ENCODE measurements at regions not wholly inside any gene's neighbourhood (a gene's known extent, or its start where the extent isn't known, plus 50 kb on each side); places are given as distances from the start of the nearest gene placed in this dataset.

DNA sequence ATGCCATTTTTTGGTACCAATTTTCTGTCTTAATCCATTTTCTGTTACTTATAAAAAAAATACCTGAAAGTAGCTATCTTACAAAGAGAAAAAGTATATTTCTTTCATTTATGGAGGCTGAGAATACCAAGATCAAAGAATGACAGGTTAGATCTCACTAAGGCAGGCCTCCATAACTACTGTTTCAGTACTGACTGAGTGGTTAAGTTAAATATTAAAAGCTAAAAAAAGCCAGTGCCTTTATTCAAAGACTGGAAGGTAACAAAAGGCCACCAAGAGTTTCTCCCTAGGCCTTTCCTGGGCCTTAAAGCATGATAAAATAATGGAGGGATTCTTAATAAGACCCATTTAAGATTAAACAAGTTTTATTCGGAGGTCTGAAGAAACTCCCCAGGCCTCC is 687.7 kb upstream of the ADGRL4 start:
- H2BK15ac ChIP-seq (ENCODE audit: low read length): no peak overlapping the region
- WGBS, 2 experiments (ENCODE audit: extremely low coverage in 1 of 2, insufficient coverage in 1 of 2, insufficient read length in 1 of 2, insufficient replicate concordance in 2 of 2, low coverage in 1 of 2, low lambda C conversion rate in 2 of 2, missing lambda C conversion rate in 1 of 2): 100% methylated on average over 1 of the region's 1 CpG; no CpG with 5 or more reads in 1 of the 2 experiments
- TF ChIP-seq NRF1 (IDR thresholded peaks at IDR 0.05; ENCODE audit: low read depth, low read length) (no peak), RBBP5 (IDR thresholded peaks at IDR 0.05; ENCODE audit: borderline replicate concordance, low read depth, low read length) (no peak)

More for the DNA sequence above, 687.7 kb upstream of the ADGRL4 start:
- H3K9me3 ChIP-seq (ENCODE audit: insufficient read depth in 2 of 2, low read depth in 1 of 2, low read length in 1 of 2): no peaks in the 10 kb centered on the region
- H4K91ac ChIP-seq (replicated peaks; ENCODE audit: insufficient read length, low read length): no peak overlapping the region
- H4K5ac ChIP-seq (ENCODE audit: insufficient read length, low read depth, low read length): no peak overlapping the region
- H3K36me3 ChIP-seq (ENCODE audit: control insufficient read depth in 2 of 4, insufficient read depth in 4 of 4, low read length in 3 of 4): no peaks in the 10 kb centered on the region
- H2BK120ac ChIP-seq (replicated peaks; ENCODE audit: low read depth, low read length): no peak overlapping the region
- no peaks in the 10 kb centered on the region for H3K79me1 ChIP-seq (ENCODE audit: low read depth, low read length)
- POLR2A ChIA-PET (ENCODE audit: partially characterized antibody): no interaction called here
- no peaks in the 10 kb centered on the region for H3K27me3 ChIP-seq (replicated peaks in 1 of 4; ENCODE audit: control insufficient read depth in 3 of 4, extremely low read depth in 1 of 4, insufficient read depth in 3 of 4, low read length in 3 of 4)
- no peak overlapping the region for H2AFZ ChIP-seq (ENCODE audit: low read length)
- H2AK5ac ChIP-seq (ENCODE audit: low read depth, low read length): no peak overlapping the region
- no peaks in the 10 kb centered on the region for H3K79me2 ChIP-seq (ENCODE audit: control insufficient read depth in 1 of 2, insufficient read depth in 2 of 2, low read length in 2 of 2)
- FAIRE-seq (no peak), DNase-seq (ENCODE audit: low read depth in 1 of 2, low spot score in 2 of 2) (no peak)
- no peak overlapping the region for H3K4me3 ChIP-seq (ENCODE audit: extremely low read depth in 1 of 4, insufficient read depth in 2 of 4, low read depth in 3 of 4, low read length in 4 of 4)
- H3K9ac ChIP-seq (replicated peaks in 1 of 4; ENCODE audit: extremely low read depth in 1 of 4, low read depth in 3 of 4, low read length in 3 of 4): no peak overlapping the region
- no peaks in the 10 kb centered on the region for H4K20me1 ChIP-seq (replicated peaks in 1 of 2; ENCODE audit: control insufficient read depth in 1 of 2, insufficient read depth in 2 of 2, low read length in 2 of 2)
- no peak overlapping the region for H3K18ac ChIP-seq (ENCODE audit: extremely low read depth, low read length)
- no peak overlapping the region for H3K27ac ChIP-seq (ENCODE audit: low read depth, low read length)
- no peak overlapping the region for H3K23ac ChIP-seq (ENCODE audit: insufficient read length)
- H3K4ac ChIP-seq (replicated peaks; ENCODE audit: insufficient read length, low read depth, low read length): no peak overlapping the region
- no peak overlapping the region for H3K4me2 ChIP-seq (ENCODE audit: insufficient read depth in 1 of 2, low read depth in 2 of 2, low read length in 2 of 2)
- no peak overlapping the region for H4K8ac ChIP-seq (ENCODE audit: extremely low read depth, insufficient read depth, low read length)
- no peak overlapping the region for H2BK12ac ChIP-seq (ENCODE audit: low read depth, low read length)
- no peak overlapping the region for H3K14ac ChIP-seq (ENCODE audit: insufficient read length)
- H3K4me1 ChIP-seq (replicated peaks in 1 of 4; ENCODE audit: control insufficient read depth in 3 of 4, insufficient read depth in 4 of 4, low read length in 3 of 4): no peaks in the 10 kb centered on the region
- H2BK5ac ChIP-seq (ENCODE audit: low read depth, low read length): no peak overlapping the region
- CTCF ChIA-PET (ENCODE audit: partially characterized antibody): no interaction called here
- H3K56ac ChIP-seq (replicated peaks; ENCODE audit: insufficient read length, low read depth, low read length): no peak overlapping the region
- no peaks in the 10 kb centered on the region for H3K23me2 ChIP-seq (ENCODE audit: low read depth, low read length)
- H2BK20ac ChIP-seq (ENCODE audit: low read length): no peak overlapping the region

Measured in H1 (cell line).